HCT116 (cell line): ENCODE measurements at regions not wholly inside any gene's neighbourhood (a gene's known extent, or its start where the extent isn't known, plus 50 kb on each side); places are given as distances from the start of the nearest gene placed in this dataset.

Experiments used
- ATAC-seq: fragments of 200-7000 bp; cut with Tn5 transposase; 2 replicates; pipeline ENCODE4 v1.9.1; 2020; ENCODE audit warnings: mild to moderate bottlenecking, moderate library complexity
- BruUV-seq: library from RNA; stranded (reverse); fragments of 400-500 nt; replicated peaks from 2 replicates; lab custom pipeline; 2021; lab: Mats Ljungman, UMichigan
- CTCF ChIA-PET: fragments of 300-600 bp; sonication (Branson Sonifier 250); formaldehyde crosslinking; loops from one replicate; lab custom pipeline; 2021; ENCODE audit warnings: antibody characterized with exemption; lab: Charles Lee
- POLR2A ChIA-PET: fragments of 300-600, 350-600 bp; sonication (Branson Sonifier 250); formaldehyde crosslinking; loops from one replicate; lab custom pipeline; 2021; ENCODE audit warnings: antibody characterized with exemption; lab: Charles Lee
- RAD21 ChIA-PET, 2 experiments: fragments of 300-600 bp; sonication (Branson Sonifier 250); formaldehyde crosslinking; loops; one replicate each; lab custom pipeline; 2023; ENCODE audit warnings: low total read pairs in 2 of 2; ENCODE audit not compliant: uncharacterized antibody in 2 of 2, unreplicated experiment in 2 of 2, low non-redundant PET in 1 of 2; lab: Charles Lee
- DNase-seq: peaks from one replicate; pipeline ENCODE4 v3.0.0-alpha.2; 2010; ENCODE audit warnings: low read depth, low spot score
- H2AFZ ChIP-seq: fragments of 200-600 bp; shearing (Covaris generic), sonication (generic); 2 replicates; pipeline ENCODE4 v1.6.1; 2017; ENCODE audit warnings: low read depth, mixed run types, mixed read lengths, antibody characterized with exemption, low read length; ENCODE audit not compliant: poor library complexity, severe bottlenecking
- H3K27ac ChIP-seq: 2 replicates; pipeline ENCODE4 v1.5.1; 2012; ENCODE audit warnings: low read depth, low read length
- H3K27me3 ChIP-seq: fragments of 200-600 bp; sonication (generic); 2 replicates; pipeline ENCODE4 v1.6.1; 2016; ENCODE audit warnings: mixed run types, low read length, mixed read lengths; ENCODE audit not compliant: insufficient read depth
- H3K36me3 ChIP-seq, 2 experiments: fragments of 200-500 bp in 1 of 2; fragments of 200-600 bp in 1 of 2; sonication (Bioruptor generic) in 1 of 2; sonication (generic) in 1 of 2; 2 replicates each; pipeline versions ENCODE4 v1.5.1 to v1.6.1; 2014 to 2016; ENCODE audit warnings: low read length in 2 of 2, inconsistent platforms in 1 of 2, mixed read lengths in 1 of 2, mixed run types in 1 of 2; ENCODE audit not compliant: insufficient read depth in 2 of 2, control insufficient read depth in 1 of 2
- H3K4me1 ChIP-seq, 2 experiments: fragments of 200-600 bp in 1 of 2; sonication (generic) in 1 of 2; 2 replicates each; pipeline versions ENCODE4 v1.5.1 to v1.6.1; 2012 to 2017; ENCODE audit warnings: low read length in 2 of 2, inconsistent platforms in 1 of 2, mild to moderate bottlenecking in 1 of 2, mixed read lengths in 1 of 2, mixed run types in 1 of 2, moderate library complexity in 1 of 2; ENCODE audit not compliant: insufficient read depth in 2 of 2, control insufficient read depth in 1 of 2
- H3K4me2 ChIP-seq: fragments of 200-600 bp; sonication (generic); 2 replicates; pipeline ENCODE4 v1.6.1; 2017; ENCODE audit warnings: mixed run types, low read length, mixed read lengths
- H3K4me3 ChIP-seq, 2 experiments: fragments of 200-600 bp in 1 of 2; sonication (generic) in 1 of 2; replicated peaks in 1 of 2; 2 replicates each; pipeline ENCODE4 v1.5.1; 2011 to 2016; ENCODE audit warnings: low read length in 2 of 2, control low read depth in 1 of 2, low read depth in 1 of 2, mild to moderate bottlenecking in 1 of 2, mixed read lengths in 1 of 2, mixed run types in 1 of 2
- H3K79me2 ChIP-seq: fragments of 200-600 bp; sonication (generic); 2 replicates; pipeline ENCODE4 v1.6.1; 2017; ENCODE audit warnings: mild to moderate bottlenecking, mixed run types, low read length, moderate library complexity, mixed read lengths; ENCODE audit not compliant: insufficient read depth
- H3K9ac ChIP-seq: fragments of 200-600 bp; sonication (generic); 2 replicates; pipeline ENCODE4 v1.6.1; 2016; ENCODE audit warnings: low read length, mixed read lengths
- H3K9me2 ChIP-seq: fragments of 200-600 bp; sonication (generic), shearing (Covaris generic); 2 replicates; pipeline ENCODE4 v1.6.1; 2017; ENCODE audit warnings: mixed run types, mild to moderate bottlenecking, moderate library complexity; ENCODE audit not compliant: insufficient read depth
- H3K9me3 ChIP-seq, 2 experiments: fragments of 200-500 bp in 1 of 2; fragments of 200-600 bp in 1 of 2; sonication (Bioruptor generic) in 1 of 2; sonication (generic) in 1 of 2; 2 replicates each; pipeline ENCODE4 v1.6.1; 2014 to 2017; ENCODE audit warnings: low read length in 2 of 2, mixed read lengths in 2 of 2, inconsistent platforms in 1 of 2, low read depth in 1 of 2, mild to moderate bottlenecking in 1 of 2, mixed run types in 1 of 2, moderate library complexity in 1 of 2; ENCODE audit not compliant: control insufficient read depth in 1 of 2, insufficient read depth in 1 of 2
- H4K20me1 ChIP-seq: fragments of 200-600 bp; sonication (generic), shearing (Covaris generic); 2 replicates; pipeline ENCODE4 v1.6.1; 2017; ENCODE audit warnings: mixed run types, mild to moderate bottlenecking, moderate library complexity; ENCODE audit not compliant: insufficient read depth
- ATF3 ChIP-seq: IDR thresholded peaks from 2 replicates; pipeline ENCODE4 v1.6.1; 2012
- CBX3 ChIP-seq: IDR thresholded peaks from 2 replicates; pipeline ENCODE4 v1.6.1; 2012; ENCODE audit warnings: low read depth
- CEBPB ChIP-seq: IDR thresholded peaks from 2 replicates; pipeline ENCODE4 v1.6.1; 2012; ENCODE audit warnings: low read depth
- EGR1 ChIP-seq: IDR thresholded peaks from 2 replicates; pipeline ENCODE4 v1.6.1; 2012; ENCODE audit warnings: low read depth
- ELF1 ChIP-seq: IDR thresholded peaks from 2 replicates; pipeline ENCODE4 v1.6.1; 2012; ENCODE audit warnings: low read depth, borderline replicate concordance
- EZH2 ChIP-seq: fragments of 200-600 bp; sonication (generic); IDR thresholded peaks from 2 replicates; pipeline ENCODE4 v1.6.1; 2017; ENCODE audit warnings: antibody characterized with exemption, mixed run types
- FOSL1 ChIP-seq: IDR thresholded peaks from 2 replicates; pipeline ENCODE4 v1.6.1; 2012; ENCODE audit warnings: low read depth
- JUND ChIP-seq: IDR thresholded peaks from 2 replicates; pipeline ENCODE4 v1.6.1; 2012
- POLR2AphosphoS5 ChIP-seq: IDR thresholded peaks from 2 replicates; pipeline ENCODE4 v1.6.1; 2011; ENCODE audit warnings: mild to moderate bottlenecking, low read depth, low read length, moderate library complexity
- RAD21 ChIP-seq: IDR thresholded peaks from 2 replicates; pipeline ENCODE4 v1.6.1; 2012; ENCODE audit warnings: low read depth, mild to moderate bottlenecking
- ZBTB33 ChIP-seq: IDR thresholded peaks from 2 replicates; pipeline ENCODE4 v1.6.1; 2011; ENCODE audit warnings: mild to moderate bottlenecking, low read length, moderate library complexity; ENCODE audit not compliant: insufficient replicate concordance; ENCODE audit errors: extremely low read depth
- ZNF274 ChIP-seq: fragments of 200-500 bp; sonication (Bioruptor generic); IDR thresholded peaks from 2 replicates; pipeline ENCODE4 v1.6.1; 2014; ENCODE audit warnings: mild to moderate bottlenecking, low read depth, low read length, inconsistent platforms
- intact Hi-C: fragments of 100-400 bp; cut with micrococcal nuclease; formaldehyde crosslinking; loops from 2 replicates; pipeline ENCODE4 v1.10.0; 2022
- TF ChIP-seq, protein P1 (sequence below): IDR thresholded peaks from 2 replicates; pipeline ENCODE4 v1.6.1; 2012

- no peak overlapping the region for H3K4me2 ChIP-seq
- no peak overlapping the region for H3K27ac ChIP-seq
- H3K36me3 ChIP-seq, result no peaks in the 10 kb centered on the region
- H3K4me3 ChIP-seq, result no peak overlapping the region
- CTCF ChIA-PET, result no interaction called here
- POLR2A ChIA-PET, result no interaction called here
- no peaks in the 10 kb centered on the region for H4K20me1 ChIP-seq
- no peaks in the 10 kb centered on the region for H3K27me3 ChIP-seq
- no peak for ATAC-seq
- no peak for DNase-seq
- no peaks in the 10 kb centered on the region for H3K79me2 ChIP-seq
- H3K4me1 ChIP-seq, result no peaks in the 10 kb centered on the region
- no peaks in the 10 kb centered on the region for H3K9me2 ChIP-seq
- no TSS peak for BruUV-seq
- H2AFZ ChIP-seq, result no peak overlapping the region
- RAD21 ChIA-PET, result no interaction called here
- H3K9me3 ChIP-seq, result no peaks in the 10 kb centered on the region
- intact Hi-C loops, result no loop called here
- no peak for TF ChIP-seq RAD21
- no peak for TF ChIP-seq ATF3
- TF ChIP-seq FOSL1, result no peak
- TF ChIP-seq, all 23 proteins: peak for 0
- H3K9ac ChIP-seq, result no peak overlapping the region
These were observed 63.9 kb downstream of the SEC61B start for GRCh38 chr9:99285965-99286364.

DNA sequence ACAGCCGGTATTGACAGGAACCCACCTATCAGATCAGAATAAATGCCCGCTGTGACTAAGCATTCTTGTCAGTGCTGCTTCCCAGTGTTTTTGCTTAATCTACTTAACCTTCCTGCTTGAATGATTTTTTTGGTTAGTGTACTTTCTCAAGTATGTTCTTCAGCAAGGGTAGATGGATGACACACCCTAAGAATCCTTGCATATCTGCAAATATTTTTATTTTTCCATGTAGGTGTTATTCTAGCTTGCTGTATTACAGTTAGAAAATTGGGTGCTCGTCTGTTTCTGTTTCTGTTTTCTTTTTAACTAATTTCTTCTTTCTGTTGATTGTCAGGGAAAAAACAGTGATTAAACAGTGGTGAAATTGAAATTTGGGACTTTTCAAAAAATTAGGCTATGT lies 64.5 kb downstream of the SEC61B start:
- H3K4me2 ChIP-seq, result no peak overlapping the region
- no peak for DNase-seq
- no peaks in the 10 kb centered on the region for H3K9me2 ChIP-seq
- ATAC-seq, result no peak
- intact Hi-C loops, result no loop called here
- H3K9ac ChIP-seq, result no peak overlapping the region
- no TSS peak for BruUV-seq
- POLR2A ChIA-PET, result no interaction called here
- H3K27ac ChIP-seq, result no peak overlapping the region
- H3K79me2 ChIP-seq, result no peaks in the 10 kb centered on the region
- no peak overlapping the region for H3K4me3 ChIP-seq
- no peaks in the 10 kb centered on the region for H3K27me3 ChIP-seq
- TF ChIP-seq FOSL1, result no peak
- no peak for TF ChIP-seq POLR2AphosphoS5
- TF ChIP-seq ELF1, result no peak
- no peak for TF ChIP-seq ZBTB33
- no peak for TF ChIP-seq CEBPB
- TF ChIP-seq, protein P1, sequence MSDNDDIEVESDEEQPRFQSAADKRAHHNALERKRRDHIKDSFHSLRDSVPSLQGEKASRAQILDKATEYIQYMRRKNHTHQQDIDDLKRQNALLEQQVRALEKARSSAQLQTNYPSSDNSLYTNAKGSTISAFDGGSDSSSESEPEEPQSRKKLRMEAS, result no peak
- no peak for TF ChIP-seq ZNF274
- no peak for TF ChIP-seq JUND
- no peak for TF ChIP-seq ATF3
- TF ChIP-seq EZH2, result no peak
- no peak for TF ChIP-seq CBX3
- TF ChIP-seq EGR1, result no peak
- no peaks in the 10 kb centered on the region for H3K9me3 ChIP-seq
- no peaks in the 10 kb centered on the region for H3K4me1 ChIP-seq
- H3K36me3 ChIP-seq, result no peaks in the 10 kb centered on the region
- CTCF ChIA-PET, result no interaction called here
- RAD21 ChIA-PET, result no interaction called here
- H2AFZ ChIP-seq, result no peak overlapping the region
- no peaks in the 10 kb centered on the region for H4K20me1 ChIP-seq
